ENCODE measurements at regions not wholly inside any gene's neighbourhood (a gene's known extent, or its start where the extent isn't known, plus 50 kb on each side); places are given as distances from the start of the nearest gene placed in this dataset.

DNA sequence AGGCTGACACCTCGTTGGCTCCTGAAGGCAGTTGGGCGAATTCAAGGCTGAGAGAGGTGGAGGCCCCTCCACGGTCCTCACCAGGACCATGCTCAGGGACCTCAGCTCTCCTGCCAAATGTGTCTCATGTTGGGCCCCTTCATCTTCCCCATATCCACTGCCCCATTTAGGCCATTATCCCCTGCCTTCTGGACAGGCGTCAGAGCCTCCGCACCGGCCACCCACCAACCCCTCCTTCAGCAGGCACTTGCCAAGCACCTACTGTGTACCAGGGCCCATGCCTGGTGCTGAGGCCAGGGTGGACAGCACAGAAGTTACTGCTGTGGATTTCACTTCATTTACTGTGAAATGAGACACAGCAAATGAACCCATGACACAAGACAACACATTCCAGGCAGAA is 325.8 kb downstream of the MATN1 start:
- DNase-seq (ENCODE audit: low read depth, low spot score), result no peak
- intact Hi-C loops (cut with micrococcal nuclease; ENCODE audit: unreplicated experiment), result no loop called here
- in situ Hi-C loops (cut with MboI), result no loop called here
- TF ChIP-seq, protein P1, sequence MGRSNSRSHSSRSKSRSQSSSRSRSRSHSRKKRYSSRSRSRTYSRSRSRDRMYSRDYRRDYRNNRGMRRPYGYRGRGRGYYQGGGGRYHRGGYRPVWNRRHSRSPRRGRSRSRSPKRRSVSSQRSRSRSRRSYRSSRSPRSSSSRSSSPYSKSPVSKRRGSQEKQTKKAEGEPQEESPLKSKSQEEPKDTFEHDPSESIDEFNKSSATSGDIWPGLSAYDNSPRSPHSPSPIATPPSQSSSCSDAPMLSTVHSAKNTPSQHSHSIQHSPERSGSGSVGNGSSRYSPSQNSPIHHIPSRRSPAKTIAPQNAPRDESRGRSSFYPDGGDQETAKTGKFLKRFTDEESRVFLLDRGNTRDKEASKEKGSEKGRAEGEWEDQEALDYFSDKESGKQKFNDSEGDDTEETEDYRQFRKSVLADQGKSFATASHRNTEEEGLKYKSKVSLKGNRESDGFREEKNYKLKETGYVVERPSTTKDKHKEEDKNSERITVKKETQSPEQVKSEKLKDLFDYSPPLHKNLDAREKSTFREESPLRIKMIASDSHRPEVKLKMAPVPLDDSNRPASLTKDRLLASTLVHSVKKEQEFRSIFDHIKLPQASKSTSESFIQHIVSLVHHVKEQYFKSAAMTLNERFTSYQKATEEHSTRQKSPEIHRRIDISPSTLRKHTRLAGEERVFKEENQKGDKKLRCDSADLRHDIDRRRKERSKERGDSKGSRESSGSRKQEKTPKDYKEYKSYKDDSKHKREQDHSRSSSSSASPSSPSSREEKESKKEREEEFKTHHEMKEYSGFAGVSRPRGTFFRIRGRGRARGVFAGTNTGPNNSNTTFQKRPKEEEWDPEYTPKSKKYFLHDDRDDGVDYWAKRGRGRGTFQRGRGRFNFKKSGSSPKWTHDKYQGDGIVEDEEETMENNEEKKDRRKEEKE (IDR thresholded peaks at IDR 0.05), result no peak
- TF ChIP-seq JUNB (IDR thresholded peaks at IDR 0.05) (no peak), MYB (IDR thresholded peaks at IDR 0.05; ENCODE audit: borderline replicate concordance, low read depth, low read length) (no peak), RFX5 (IDR thresholded peaks at IDR 0.05; ENCODE audit: low read depth, low read length) (no peak), BCL11A (IDR thresholded peaks at IDR 0.05; ENCODE audit: low read depth, low read length) (no peak), SP1 (IDR thresholded peaks at IDR 0.05; ENCODE audit: low read depth, low read length) (no peak), MYC (IDR thresholded peaks at IDR 0.05; ENCODE audit: insufficient read depth, insufficient read length, insufficient replicate concordance, low read length, severe bottlenecking) (no peak), ZZZ3 (IDR thresholded peaks at IDR 0.05; ENCODE audit: control insufficient read depth, insufficient read length, low read depth) (no peak), SUPT20H (IDR thresholded peaks at IDR 0.05; ENCODE audit: borderline replicate concordance, control insufficient read depth, low read depth, low read length) (no peak), POLR2AphosphoS5 (IDR thresholded peaks at IDR 0.05; ENCODE audit: low read length) (no peak), ZBED1 (IDR thresholded peaks at IDR 0.05; ENCODE audit: borderline replicate concordance) (no peak), MEF2A (IDR thresholded peaks at IDR 0.05; ENCODE audit: insufficient read depth, low read depth, low read length) (no peak), ZSCAN29 (IDR thresholded peaks at IDR 0.05) (no peak), ZNF592 (IDR thresholded peaks at IDR 0.05) (no peak), SMARCA5 (IDR thresholded peaks at IDR 0.05) (no peak), IRF3 (IDR thresholded peaks at IDR 0.05) (no peak), HDGF (IDR thresholded peaks at IDR 0.05) (no peak), KAT2A (conservative IDR thresholded peaks at IDR 0.05; ENCODE audit: control insufficient read depth, low read depth, low read length) (no peak), DPF2 (IDR thresholded peaks at IDR 0.05) (no peak)

More for the DNA sequence above, 325.8 kb downstream of the MATN1 start:
- H3K9ac ChIP-seq (ENCODE audit: control insufficient read depth, insufficient read depth, low read length), result no peak overlapping the region
- no peaks in the 10 kb centered on the region for H3K79me2 ChIP-seq (ENCODE audit: control insufficient read depth, insufficient read depth, low read length)
- no peaks in the 10 kb centered on the region for H3K27me3 ChIP-seq (replicated peaks in 1 of 2; ENCODE audit: control insufficient read depth in 2 of 2, insufficient read depth in 2 of 2, low read length in 1 of 2)
- POLR2A ChIA-PET, result no interaction called here
- WGBS (ENCODE audit: insufficient coverage, insufficient replicate concordance, low lambda C conversion rate, missing lambda C conversion rate), result 17% methylated on average over 6 of the region's 6 CpGs
- H3K36me3 ChIP-seq (ENCODE audit: control insufficient read depth in 2 of 2, insufficient read depth in 2 of 2, low read length in 1 of 2), result no peaks in the 10 kb centered on the region
- SMC1A ChIA-PET (ENCODE audit: uncharacterized antibody, unreplicated experiment), result no interaction called here
- no peak overlapping the region for H3K27ac ChIP-seq (ENCODE audit: control insufficient read depth, insufficient read depth)
- no peaks in the 10 kb centered on the region for H3K4me1 ChIP-seq (ENCODE audit: control insufficient read depth, insufficient read depth, low read length)
- H2AFZ ChIP-seq (ENCODE audit: control insufficient read depth, low read depth, low read length), result no peak overlapping the region
- no TSS peak for BruUV-seq (replicated peaks)
- no peak for ATAC-seq
- no peak for FAIRE-seq
- CTCF ChIA-PET, result no interaction called here
- H3K4me3 ChIP-seq, result no peak overlapping the region
- RAD21 ChIA-PET (ENCODE audit: unreplicated experiment), result no interaction called here
- H3K4me2 ChIP-seq (ENCODE audit: control insufficient read depth, insufficient read depth), result no peak overlapping the region
- no peaks in the 10 kb centered on the region; the same call in 2 of the 3 replicates for H3K9me3 ChIP-seq (replicated peaks; ENCODE audit: control insufficient read depth, insufficient read depth, low read length)
- H4K20me1 ChIP-seq (ENCODE audit: control insufficient read depth, insufficient read depth), result no peaks in the 10 kb centered on the region
